ENCODE measurements at regions not wholly inside any gene's neighbourhood (a gene's known extent, or its start where the extent isn't known, plus 50 kb on each side); places are given as distances from the start of the nearest gene placed in this dataset.

DNA sequence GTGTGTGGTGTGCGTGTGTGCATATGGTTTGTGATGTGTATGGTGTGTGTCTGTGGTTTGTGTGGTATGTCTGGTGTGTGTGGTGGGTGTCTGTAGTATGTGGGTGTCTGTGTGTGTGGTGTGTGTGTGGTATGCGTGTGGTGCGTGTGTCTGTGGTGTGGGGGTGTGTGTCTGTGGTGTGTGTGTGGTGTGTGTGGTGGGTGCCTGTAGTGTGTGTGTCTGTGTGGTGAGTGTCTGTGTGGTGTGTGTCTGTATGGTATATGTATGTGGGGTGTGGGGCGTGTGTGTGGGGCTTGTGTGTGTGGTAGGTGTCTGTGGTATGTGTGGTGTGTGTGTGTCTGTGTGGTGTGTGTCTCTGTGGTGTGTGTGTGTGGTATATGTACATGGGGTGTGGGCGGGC, 300.7 kb downstream of the TEX29 start:
- Mint-ChIP-seq H3K36me3 (ENCODE audit: low read depth, unreplicated experiment) (peaks cover 5% of the 10 kb centered on the region), H3K4me1 (ENCODE audit: unreplicated experiment) (peaks cover 4% of the 10 kb centered on the region), H3K9me3 (ENCODE audit: unreplicated experiment) (no peaks in the 10 kb centered on the region), H3K27ac (ENCODE audit: unreplicated experiment) (no peak overlapping the region), H3K4me3 (ENCODE audit: unreplicated experiment) (no peak overlapping the region), H3K27me3 (ENCODE audit: unreplicated experiment) (peaks cover 4% of the 10 kb centered on the region)
- DNase-seq (ENCODE audit: low spot score): no peak
- TF ChIP-seq, protein P1, sequence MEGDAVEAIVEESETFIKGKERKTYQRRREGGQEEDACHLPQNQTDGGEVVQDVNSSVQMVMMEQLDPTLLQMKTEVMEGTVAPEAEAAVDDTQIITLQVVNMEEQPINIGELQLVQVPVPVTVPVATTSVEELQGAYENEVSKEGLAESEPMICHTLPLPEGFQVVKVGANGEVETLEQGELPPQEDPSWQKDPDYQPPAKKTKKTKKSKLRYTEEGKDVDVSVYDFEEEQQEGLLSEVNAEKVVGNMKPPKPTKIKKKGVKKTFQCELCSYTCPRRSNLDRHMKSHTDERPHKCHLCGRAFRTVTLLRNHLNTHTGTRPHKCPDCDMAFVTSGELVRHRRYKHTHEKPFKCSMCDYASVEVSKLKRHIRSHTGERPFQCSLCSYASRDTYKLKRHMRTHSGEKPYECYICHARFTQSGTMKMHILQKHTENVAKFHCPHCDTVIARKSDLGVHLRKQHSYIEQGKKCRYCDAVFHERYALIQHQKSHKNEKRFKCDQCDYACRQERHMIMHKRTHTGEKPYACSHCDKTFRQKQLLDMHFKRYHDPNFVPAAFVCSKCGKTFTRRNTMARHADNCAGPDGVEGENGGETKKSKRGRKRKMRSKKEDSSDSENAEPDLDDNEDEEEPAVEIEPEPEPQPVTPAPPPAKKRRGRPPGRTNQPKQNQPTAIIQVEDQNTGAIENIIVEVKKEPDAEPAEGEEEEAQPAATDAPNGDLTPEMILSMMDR (IDR thresholded peaks at IDR 0.05; ENCODE audit: unreplicated experiment): no peak

DNA sequence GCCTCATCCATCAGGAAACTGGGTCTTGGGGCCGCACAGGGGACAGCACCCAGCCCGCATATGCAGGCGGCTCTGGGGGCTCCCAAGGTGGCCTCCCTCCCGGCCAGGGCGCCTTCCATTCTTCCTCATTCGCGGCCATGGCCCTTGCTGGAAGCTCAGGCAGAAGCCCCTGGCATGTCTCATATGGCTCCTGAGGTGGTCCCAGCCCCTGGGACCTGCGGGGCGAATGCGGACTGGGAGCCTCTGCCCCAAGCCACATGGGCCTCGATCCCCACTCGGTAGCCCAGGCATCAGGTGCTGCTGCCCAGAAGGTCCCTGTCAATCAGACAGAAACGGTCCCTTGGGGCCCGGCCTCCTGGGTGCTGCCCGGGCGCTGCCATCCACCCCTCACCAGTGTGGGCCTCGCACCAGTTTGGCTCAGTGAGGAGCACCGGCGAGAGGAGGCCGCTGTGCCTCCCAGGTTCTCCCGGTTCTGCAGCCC, 301.6 kb downstream of the TEX29 start:
- H3K27me3 Mint-ChIP-seq (ENCODE audit: unreplicated experiment): peaks cover 4% of the 10 kb centered on the region
- H3K36me3 Mint-ChIP-seq (ENCODE audit: low read depth, unreplicated experiment): peaks cover 5% of the 10 kb centered on the region
- TF ChIP-seq, protein P1 (IDR thresholded peaks at IDR 0.05; ENCODE audit: unreplicated experiment): no peak
- no peak overlapping the region for H3K4me3 Mint-ChIP-seq (ENCODE audit: unreplicated experiment)
- no peaks in the 10 kb centered on the region for H3K9me3 Mint-ChIP-seq (ENCODE audit: unreplicated experiment)
- H3K27ac Mint-ChIP-seq (ENCODE audit: unreplicated experiment): no peak overlapping the region
- H3K4me1 Mint-ChIP-seq (ENCODE audit: unreplicated experiment): peaks cover 4% of the 10 kb centered on the region
- DNase-seq (ENCODE audit: low spot score): no peak

DNA sequence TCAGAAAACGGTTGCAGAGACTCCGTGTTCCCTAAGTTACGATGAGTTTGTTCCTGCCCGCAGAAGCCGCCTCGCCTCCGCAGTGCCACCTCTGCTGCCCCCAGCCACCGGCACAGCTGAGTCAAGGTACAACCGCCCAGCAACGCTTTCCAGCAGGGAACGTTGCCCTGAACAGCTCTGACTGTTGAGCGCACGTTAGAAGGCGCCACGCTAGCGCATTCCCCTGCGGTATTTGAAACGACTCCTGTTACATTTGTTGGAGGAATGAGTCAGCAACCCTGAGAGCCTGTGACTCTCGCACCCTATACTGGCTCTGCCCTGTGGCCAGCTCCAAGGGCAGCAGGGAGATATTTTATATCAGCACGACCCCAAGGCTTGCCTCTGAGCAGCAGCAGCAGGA, 302.8 kb downstream of the TEX29 start:
- DNase-seq (ENCODE audit: low spot score): no peak
- Mint-ChIP-seq H3K4me1 (ENCODE audit: unreplicated experiment) (peaks cover 4% of the 10 kb centered on the region), H3K27me3 (ENCODE audit: unreplicated experiment) (peaks cover 4% of the 10 kb centered on the region), H3K9me3 (ENCODE audit: unreplicated experiment) (no peaks in the 10 kb centered on the region), H3K4me3 (ENCODE audit: unreplicated experiment) (no peak overlapping the region), H3K27ac (ENCODE audit: unreplicated experiment) (no peak overlapping the region), H3K36me3 (ENCODE audit: low read depth, unreplicated experiment) (peaks cover 5% of the 10 kb centered on the region)
- TF ChIP-seq, protein P1 (IDR thresholded peaks at IDR 0.05; ENCODE audit: unreplicated experiment): no peak

DNA sequence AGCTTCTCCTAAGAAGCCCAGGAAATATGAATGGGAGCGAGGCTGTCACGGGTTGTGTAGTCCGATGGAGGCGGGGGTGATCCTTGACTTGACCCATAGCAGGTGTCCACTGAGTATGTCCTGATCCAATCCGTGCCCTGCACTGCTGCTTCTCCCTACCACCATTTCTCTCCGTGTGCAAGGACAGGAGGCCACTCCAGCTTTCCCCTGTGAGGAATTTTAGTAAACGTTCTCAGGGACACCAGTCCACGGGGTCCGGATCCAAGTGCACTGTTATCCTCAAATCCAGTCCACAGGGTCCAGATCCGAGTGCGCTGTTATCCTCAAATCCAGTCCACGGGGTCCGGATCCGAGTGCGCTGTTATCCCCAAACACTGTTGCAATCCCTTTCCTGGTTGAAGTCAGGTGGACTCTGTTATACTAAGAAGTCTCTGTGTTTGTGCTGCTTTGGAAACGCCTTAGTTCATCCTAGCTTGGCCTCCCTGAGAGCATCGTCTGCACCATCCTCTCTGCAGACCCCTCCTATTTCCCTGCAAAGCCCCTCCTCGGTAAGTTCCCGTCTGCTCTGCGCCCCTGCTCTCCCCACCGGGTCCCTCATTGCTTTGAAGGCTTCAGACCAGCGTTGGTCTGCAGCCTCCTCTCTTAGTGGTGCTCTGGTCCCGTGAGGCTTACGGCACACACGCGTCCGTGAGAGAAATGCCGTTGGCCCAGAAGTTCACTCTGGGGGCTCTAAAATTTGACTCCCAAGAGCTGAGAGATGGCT, 303.5 kb downstream of the TEX29 start:
- H3K4me1 Mint-ChIP-seq (ENCODE audit: unreplicated experiment): no peaks in the 10 kb centered on the region
- H3K36me3 Mint-ChIP-seq (ENCODE audit: low read depth, unreplicated experiment): peaks cover 5% of the 10 kb centered on the region
- no peak overlapping the region for H3K27ac Mint-ChIP-seq (ENCODE audit: unreplicated experiment)
- peaks cover 4% of the 10 kb centered on the region for H3K27me3 Mint-ChIP-seq (ENCODE audit: unreplicated experiment)
- no peaks in the 10 kb centered on the region for H3K9me3 Mint-ChIP-seq (ENCODE audit: unreplicated experiment)
- no peak for DNase-seq (ENCODE audit: low spot score)
- TF ChIP-seq, protein P1 (IDR thresholded peaks at IDR 0.05; ENCODE audit: unreplicated experiment): no peak
- H3K4me3 Mint-ChIP-seq (ENCODE audit: unreplicated experiment): no peak overlapping the region

DNA sequence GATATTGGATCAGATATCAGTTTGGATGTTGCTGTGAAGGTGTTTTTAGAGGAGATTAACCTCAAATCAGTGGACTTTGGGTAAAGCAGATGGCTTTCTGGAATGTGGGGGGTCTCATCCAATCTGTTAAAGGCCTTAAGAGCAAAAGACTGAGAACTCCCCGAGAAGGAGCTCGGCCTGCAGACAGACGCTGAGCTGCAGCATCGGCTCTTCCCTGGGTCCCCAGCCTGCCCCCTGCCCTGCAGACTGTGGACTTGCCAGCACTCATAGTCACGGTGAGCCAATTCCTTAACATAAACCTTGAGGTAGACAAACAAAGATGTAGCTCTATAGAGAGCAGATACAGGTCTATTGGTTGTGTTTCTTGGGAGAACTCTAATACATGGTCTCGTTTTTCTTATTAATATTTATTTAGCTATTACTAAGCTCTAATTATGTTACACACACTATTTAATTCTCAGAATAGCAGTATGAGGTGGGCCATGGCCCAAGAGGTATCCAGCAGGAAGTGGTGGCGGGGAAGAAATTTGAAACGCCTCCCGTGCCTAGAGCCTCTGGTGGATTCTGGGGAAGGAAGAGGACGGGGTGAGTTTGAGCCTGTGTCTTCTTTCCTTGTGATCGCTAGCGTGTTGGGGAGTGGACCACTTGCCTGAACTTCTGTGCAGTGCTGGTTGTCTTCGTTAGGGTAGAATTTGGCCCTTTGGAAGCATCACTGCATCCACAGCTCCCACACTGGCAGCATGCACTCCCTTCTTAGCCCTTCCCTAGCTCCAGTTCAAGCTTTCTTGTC, 305.3 kb downstream of the TEX29 start:
- TF ChIP-seq, protein P1 (IDR thresholded peaks at IDR 0.05; ENCODE audit: unreplicated experiment): no peak
- Mint-ChIP-seq H3K36me3 (ENCODE audit: low read depth, unreplicated experiment) (peaks cover 5% of the 10 kb centered on the region), H3K4me1 (ENCODE audit: unreplicated experiment) (peaks cover 4% of the 10 kb centered on the region), H3K4me3 (ENCODE audit: unreplicated experiment) (no peak overlapping the region), H3K27me3 (ENCODE audit: unreplicated experiment) (peaks cover 7% of the 10 kb centered on the region), H3K9me3 (ENCODE audit: unreplicated experiment) (no peaks in the 10 kb centered on the region), H3K27ac (ENCODE audit: unreplicated experiment) (no peak overlapping the region)
- no peak for DNase-seq (ENCODE audit: low spot score)
